Stimulated activated CD4-positive, alpha-beta T cell treated with anti-CD3 and anti-CD28 coated beads, Interleukin-2, amount 100 ng/mL, for 24 hours (primary cell): ENCODE measurements at regions not wholly inside any gene's neighbourhood (a gene's known extent, or its start where the extent isn't known, plus 50 kb on each side); places are given as distances from the start of the nearest gene placed in this dataset.
A peak's percentile ranks its signal among the peaks of the same experiment; 100 is the strongest.
"Not testable (repeated sequence)": the region's sequence is repeated elsewhere in the genome, so short reads cannot be mapped to it uniquely, and the experiment has no call there.

Source experiments
- DNase-seq, 2 donors: peaks; one replicate each; pipeline ENCODE4 v3.0.0-alpha.2; 2020

- no peak for DNase-seq
Observed at GRCh38 chr20:11976966-11977365, 59.3 kb downstream of the BTBD3 start.

- no peak for DNase-seq
Observed at GRCh38 chr20:11978496-11978895, 60.8 kb downstream of the BTBD3 start.

GRCh38 chr20:11979306-11979990 is 61.8 kb downstream of the BTBD3 start:
- DNase-seq: no peak

GRCh38 chr20:11980263-11980662 is 62.6 kb downstream of the BTBD3 start:
- DNase-seq: no peak

GRCh38 chr20:11981366-11981947 is 63.8 kb downstream of the BTBD3 start:
- DNase-seq: no peak

GRCh38 chr20:11982289-11982954 is 64.7 kb downstream of the BTBD3 start:
- no peak for DNase-seq

GRCh38 chr20:11982955-11983470 is 65.3 kb downstream of the BTBD3 start:
- no peak for DNase-seq

GRCh38 chr20:11986954-11987353 is 69.3 kb downstream of the BTBD3 start:
- no peak for DNase-seq

- no peak for DNase-seq
Observed at GRCh38 chr20:11987526-11987925, 69.8 kb downstream of the BTBD3 start.

- no peak for DNase-seq
Observed at GRCh38 chr20:11989018-11989771, 71.5 kb downstream of the BTBD3 start.

- no peak for DNase-seq
Observed at GRCh38 chr20:11992426-11992825, 74.7 kb downstream of the BTBD3 start.

- DNase-seq: no peak
Observed at GRCh38 chr20:11993886-11994461, 76.3 kb downstream of the BTBD3 start.

GRCh38 chr20:11995805-11996567 is 78.3 kb downstream of the BTBD3 start:
- DNase-seq: no peak

GRCh38 chr20:12004776-12005175 is 87.1 kb downstream of the BTBD3 start:
- not testable (repeated sequence) for DNase-seq

GRCh38 chr20:12012241-12013222 is 94.8 kb downstream of the BTBD3 start:
- DNase-seq: peak in 1 of 2 donors; percentile 2

GRCh38 chr20:12014276-12014675 is 96.6 kb downstream of the BTBD3 start:
- no peak for DNase-seq

GRCh38 chr20:12014736-12015135 is 97.0 kb downstream of the BTBD3 start:
- no peak for DNase-seq

GRCh38 chr20:12016291-12016690 is 98.6 kb downstream of the BTBD3 start:
- no peak for DNase-seq

GRCh38 chr20:12019715-12020114 is 102.0 kb downstream of the BTBD3 start:
- no peak for DNase-seq

- no peak for DNase-seq
Observed at GRCh38 chr20:12020846-12021245, 103.2 kb downstream of the BTBD3 start.

- DNase-seq: no peak
Observed at GRCh38 chr20:12022126-12022525, 104.4 kb downstream of the BTBD3 start.
